ENCODE measurements at regions not wholly inside any gene's neighbourhood (a gene's known extent, or its start where the extent isn't known, plus 50 kb on each side); places are given as distances from the start of the nearest gene placed in this dataset.

- WGBS: 90% methylated on average over 5 of the region's 5 CpGs
- ATAC-seq: no peak
- Histone ChIP-seq H3K27me3 (ENCODE audit: control insufficient read depth, insufficient read depth) (no peaks in the 10 kb centered on the region), H3K9me3 (ENCODE audit: control insufficient read depth, low read length) (no peaks in the 10 kb centered on the region), H3K4me1 (ENCODE audit: control insufficient read depth, insufficient read depth, low read length) (peaks cover 18% of the 10 kb centered on the region), H3K4me3 (ENCODE audit: low read length) (no peak overlapping the region), H3K27ac (ENCODE audit: low read length) (no peak overlapping the region)
- DNase-seq: no peak
- intact Hi-C loops (cut with DNase I): no loop called here
Observed at GRCh38 chr13:99064624-99065234, 86.9 kb upstream of the DOCK9 start.

GRCh38 chr13:99065235-99066015 lies 87.6 kb upstream of the DOCK9 start:
- no peak overlapping the region for H3K27ac ChIP-seq (ENCODE audit: low read length)
- H3K9me3 ChIP-seq (ENCODE audit: control insufficient read depth, low read length): no peaks in the 10 kb centered on the region
- H3K27me3 ChIP-seq (ENCODE audit: control insufficient read depth, insufficient read depth): no peaks in the 10 kb centered on the region
- DNase-seq (no peak), ATAC-seq (no peak)
- intact Hi-C loops (cut with DNase I): no loop called here
- H3K4me3 ChIP-seq (ENCODE audit: low read length): no peak overlapping the region
- 87% methylated on average over 7 of the region's 7 CpGs for WGBS
- peaks cover 18% of the 10 kb centered on the region for H3K4me1 ChIP-seq (ENCODE audit: control insufficient read depth, insufficient read depth, low read length)

- H3K9me3 ChIP-seq (ENCODE audit: control insufficient read depth, low read length): no peaks in the 10 kb centered on the region
- no peak for ATAC-seq
Observed at GRCh38 chr13:99066219-99066618, 88.4 kb upstream of the DOCK9 start.

GRCh38 chr13:99067159-99067985 lies 89.5 kb upstream of the DOCK9 start:
- no peak overlapping the region for H3K27ac ChIP-seq (ENCODE audit: low read length)
- intact Hi-C loops (cut with DNase I): no loop called here
- DNase-seq (no peak), ATAC-seq (no peak)
- no peak overlapping the region for H3K4me3 ChIP-seq (ENCODE audit: low read length)
- no peaks in the 10 kb centered on the region for H3K9me3 ChIP-seq (ENCODE audit: control insufficient read depth, low read length)
- no peaks in the 10 kb centered on the region for H3K27me3 ChIP-seq (ENCODE audit: control insufficient read depth, insufficient read depth)
- 98% methylated on average over 1 of the region's 1 CpG for WGBS
- H3K4me1 ChIP-seq (ENCODE audit: control insufficient read depth, insufficient read depth, low read length): peaks cover 13% of the 10 kb centered on the region

More at GRCh38 chr13:99066219-99066618, 88.4 kb upstream of the DOCK9 start:
- peak overlapping the region; percentile 4 for H3K4me3 ChIP-seq (ENCODE audit: low read length)
- WGBS: 83% methylated on average over 1 of the region's 1 CpG
- intact Hi-C loops (cut with DNase I): no loop called here
- H3K27me3 ChIP-seq (ENCODE audit: control insufficient read depth, insufficient read depth): no peaks in the 10 kb centered on the region
- H3K27ac ChIP-seq (ENCODE audit: low read length): no peak overlapping the region
- no peak for DNase-seq
- H3K4me1 ChIP-seq (ENCODE audit: control insufficient read depth, insufficient read depth, low read length): peaks cover 18% of the 10 kb centered on the region

- Histone ChIP-seq H3K4me3 (ENCODE audit: low read length) (no peak overlapping the region), H3K9me3 (ENCODE audit: control insufficient read depth, low read length) (no peaks in the 10 kb centered on the region), H3K4me1 (ENCODE audit: control insufficient read depth, insufficient read depth, low read length) (peaks cover 4% of the 10 kb centered on the region), H3K27me3 (ENCODE audit: control insufficient read depth, insufficient read depth) (no peaks in the 10 kb centered on the region), H3K27ac (ENCODE audit: low read length) (no peak overlapping the region)
- ATAC-seq: no peak
- intact Hi-C loops (cut with DNase I): no loop called here
- no peak for DNase-seq
- WGBS: 97% methylated on average over 2 of the region's 2 CpGs
Observed at GRCh38 chr13:99071211-99071610, 93.3 kb upstream of the DOCK9 start.

GRCh38 chr13:99071666-99072065 lies 93.8 kb upstream of the DOCK9 start:
- H3K27ac ChIP-seq (ENCODE audit: low read length): no peak overlapping the region
- H3K4me3 ChIP-seq (ENCODE audit: low read length): no peak overlapping the region
- ATAC-seq: no peak
- no peak for DNase-seq
- intact Hi-C loops (cut with DNase I): no loop called here
- H3K4me1 ChIP-seq (ENCODE audit: control insufficient read depth, insufficient read depth, low read length): peaks cover 4% of the 10 kb centered on the region
- H3K9me3 ChIP-seq (ENCODE audit: control insufficient read depth, low read length): no peaks in the 10 kb centered on the region
- 78% methylated on average over 6 of the region's 6 CpGs for WGBS
- H3K27me3 ChIP-seq (ENCODE audit: control insufficient read depth, insufficient read depth): no peaks in the 10 kb centered on the region

- 68% methylated on average over 2 of the region's 2 CpGs for WGBS
- Histone ChIP-seq H3K4me1 (ENCODE audit: control insufficient read depth, insufficient read depth, low read length) (peaks cover under 1% of the 10 kb centered on the region), H3K27ac (ENCODE audit: low read length) (no peak overlapping the region), H3K9me3 (ENCODE audit: control insufficient read depth, low read length) (no peaks in the 10 kb centered on the region), H3K4me3 (ENCODE audit: low read length) (no peak overlapping the region), H3K27me3 (ENCODE audit: control insufficient read depth, insufficient read depth) (no peaks in the 10 kb centered on the region)
- intact Hi-C loops (cut with DNase I): no loop called here
- no peak for ATAC-seq
- no peak for DNase-seq
Observed at GRCh38 chr13:99072356-99072755, 94.5 kb upstream of the DOCK9 start.

GRCh38 chr13:99072941-99073340 lies 95.1 kb upstream of the DOCK9 start:
- Histone ChIP-seq H3K27ac (ENCODE audit: low read length) (no peak overlapping the region), H3K27me3 (ENCODE audit: control insufficient read depth, insufficient read depth) (no peaks in the 10 kb centered on the region), H3K4me1 (ENCODE audit: control insufficient read depth, insufficient read depth, low read length) (no peaks in the 10 kb centered on the region), H3K4me3 (ENCODE audit: low read length) (no peak overlapping the region), H3K9me3 (ENCODE audit: control insufficient read depth, low read length) (no peaks in the 10 kb centered on the region)
- ATAC-seq (no peak), DNase-seq (no peak)
- intact Hi-C loops (cut with DNase I): no loop called here
- WGBS: 72% methylated on average over 4 of the region's 4 CpGs

- Histone ChIP-seq H3K4me1 (ENCODE audit: control insufficient read depth, insufficient read depth, low read length) (no peaks in the 10 kb centered on the region), H3K9me3 (ENCODE audit: control insufficient read depth, low read length) (no peaks in the 10 kb centered on the region), H3K27me3 (ENCODE audit: control insufficient read depth, insufficient read depth) (no peaks in the 10 kb centered on the region), H3K27ac (ENCODE audit: low read length) (no peak overlapping the region), H3K4me3 (ENCODE audit: low read length) (no peak overlapping the region)
- ATAC-seq (no peak), DNase-seq (no peak)
- intact Hi-C loops (cut with DNase I): no loop called here
- WGBS: 74% methylated on average over 2 of the region's 2 CpGs
Observed at GRCh38 chr13:99074693-99075092, 96.8 kb upstream of the DOCK9 start.

GRCh38 chr13:99075268-99076191 lies 97.7 kb upstream of the DOCK9 start:
- Histone ChIP-seq H3K4me3 (ENCODE audit: low read length) (no peak overlapping the region), H3K4me1 (ENCODE audit: control insufficient read depth, insufficient read depth, low read length) (no peaks in the 10 kb centered on the region), H3K9me3 (ENCODE audit: control insufficient read depth, low read length) (no peaks in the 10 kb centered on the region), H3K27me3 (ENCODE audit: control insufficient read depth, insufficient read depth) (no peaks in the 10 kb centered on the region), H3K27ac (ENCODE audit: low read length) (no peak overlapping the region)
- intact Hi-C loops (cut with DNase I): no loop called here
- ATAC-seq (no peak), DNase-seq (no peak)
- 81% methylated on average over 1 of the region's 1 CpG for WGBS

Measured in right cardiac atrium (tissue), 5 donors.